ENCODE measurements at regions not wholly inside any gene's neighbourhood (a gene's known extent, or its start where the extent isn't known, plus 50 kb on each side); places are given as distances from the start of the nearest gene placed in this dataset.
A peak's percentile ranks its signal among the peaks of the same experiment; 100 is the strongest.
"Not testable (repeated sequence)": the region's sequence is repeated elsewhere in the genome, so short reads cannot be mapped to it uniquely, and the experiment has no call there.

DNA sequence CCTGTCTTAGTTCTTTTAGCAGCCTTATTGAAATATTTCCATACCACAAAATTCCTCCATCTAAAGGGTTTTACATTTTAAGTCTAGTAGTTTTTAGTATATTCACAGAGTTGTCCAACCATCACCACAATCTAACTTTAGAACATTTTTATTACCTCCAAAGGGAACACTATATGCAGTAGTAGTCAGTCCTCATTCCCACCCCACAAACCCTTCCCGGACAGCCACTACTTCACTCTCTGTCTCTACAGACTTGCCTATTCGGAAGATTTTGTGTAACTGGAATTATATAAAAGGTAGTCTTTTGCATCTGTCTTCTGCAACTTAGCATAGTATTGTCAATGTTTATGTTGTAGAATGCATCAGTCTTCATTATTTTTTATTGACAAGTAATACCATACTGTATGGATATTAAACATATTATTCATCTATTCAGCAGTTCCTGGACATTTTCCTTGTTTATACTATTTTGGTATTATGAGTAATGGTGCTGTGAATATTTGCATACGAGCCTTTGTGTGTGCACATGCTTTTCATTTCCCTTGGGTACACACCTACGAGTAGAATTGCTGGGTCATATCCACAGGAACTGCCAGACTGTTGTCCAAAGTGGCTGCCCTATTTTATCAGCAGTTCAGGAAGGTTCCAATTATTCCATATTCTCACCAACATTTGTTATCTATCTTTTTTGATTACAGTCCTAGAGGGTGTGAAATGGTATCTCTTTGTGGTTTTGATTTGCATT, 60.9 kb upstream of the LANCL2 start:
- no peak for DNase-seq

DNA sequence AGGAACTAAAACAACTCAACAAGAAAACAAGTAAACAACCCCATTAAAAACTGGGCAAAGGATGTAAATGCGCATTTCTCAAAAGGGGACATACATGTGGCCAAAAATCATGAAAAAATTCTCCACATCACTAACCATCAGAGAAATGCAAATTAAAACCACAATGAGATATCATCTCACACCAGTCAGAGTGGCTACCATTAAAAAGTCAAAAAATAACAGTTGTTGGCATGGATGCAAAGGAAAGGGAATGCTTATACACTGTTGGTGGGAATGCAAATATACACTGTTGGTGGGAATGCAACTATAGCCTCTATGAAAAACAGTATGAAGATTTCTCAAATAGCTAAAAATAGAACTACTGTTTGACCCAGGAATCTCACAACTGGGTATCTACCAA, 60.0 kb upstream of the LANCL2 start:
- no peak for DNase-seq

DNA sequence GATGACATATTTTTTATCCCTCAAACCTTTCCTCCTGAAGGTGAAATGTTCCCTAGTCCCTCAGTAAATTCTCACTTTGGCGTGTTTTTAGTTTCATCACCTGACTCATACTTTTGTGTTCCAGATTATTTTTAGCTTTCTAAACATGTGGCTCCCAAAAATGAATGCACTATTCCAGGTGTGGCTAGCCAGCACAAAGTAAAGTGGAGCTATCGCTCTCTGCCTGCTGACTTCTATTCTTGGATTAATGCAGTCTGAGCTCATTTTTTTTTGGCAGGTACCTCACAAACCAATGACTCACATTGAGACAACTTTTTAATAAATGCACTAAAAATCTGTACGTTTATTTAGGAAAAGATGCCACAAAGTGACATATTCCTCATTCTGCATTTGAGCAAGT, 58.8 kb upstream of the LANCL2 start:
- DNase-seq: no peak

DNA sequence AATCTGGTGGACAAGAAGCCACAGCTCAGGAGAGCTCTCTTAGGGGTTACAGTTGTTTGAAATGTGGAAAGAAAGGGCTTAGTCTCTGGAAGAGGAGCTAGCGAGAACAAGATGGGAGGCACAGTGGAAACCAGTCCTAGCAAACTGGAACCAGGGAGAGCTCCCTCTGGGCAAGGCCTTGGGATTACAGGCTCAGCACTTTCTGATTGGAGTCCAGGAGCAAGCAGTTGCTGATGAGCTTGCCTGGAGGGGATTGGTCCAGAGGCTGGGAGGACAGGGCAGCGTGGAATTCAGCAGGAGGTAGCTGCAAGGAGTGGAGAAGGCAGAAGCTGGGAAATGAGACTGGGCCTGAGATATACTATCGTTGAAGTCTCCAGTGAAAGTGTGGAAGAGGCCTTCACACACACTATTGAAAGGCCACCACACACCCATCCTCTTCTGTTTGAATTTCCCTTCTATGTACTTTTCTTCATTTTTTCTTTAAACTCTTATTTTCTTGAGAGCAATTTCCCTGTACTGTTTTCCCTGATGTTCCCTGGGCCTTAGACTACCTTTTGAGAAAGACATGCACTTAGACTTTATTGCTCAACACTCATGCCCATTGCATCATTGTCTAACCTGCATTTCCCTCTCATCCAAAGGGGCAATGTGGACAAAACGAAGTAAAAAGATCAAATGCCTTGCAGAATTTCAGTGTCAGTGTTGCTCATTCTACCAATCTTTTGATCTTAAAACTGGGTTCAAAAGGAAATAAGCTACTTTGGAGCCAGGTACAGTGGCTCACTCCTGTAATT, 57.8 kb upstream of the LANCL2 start:
- DNase-seq: no peak

DNA sequence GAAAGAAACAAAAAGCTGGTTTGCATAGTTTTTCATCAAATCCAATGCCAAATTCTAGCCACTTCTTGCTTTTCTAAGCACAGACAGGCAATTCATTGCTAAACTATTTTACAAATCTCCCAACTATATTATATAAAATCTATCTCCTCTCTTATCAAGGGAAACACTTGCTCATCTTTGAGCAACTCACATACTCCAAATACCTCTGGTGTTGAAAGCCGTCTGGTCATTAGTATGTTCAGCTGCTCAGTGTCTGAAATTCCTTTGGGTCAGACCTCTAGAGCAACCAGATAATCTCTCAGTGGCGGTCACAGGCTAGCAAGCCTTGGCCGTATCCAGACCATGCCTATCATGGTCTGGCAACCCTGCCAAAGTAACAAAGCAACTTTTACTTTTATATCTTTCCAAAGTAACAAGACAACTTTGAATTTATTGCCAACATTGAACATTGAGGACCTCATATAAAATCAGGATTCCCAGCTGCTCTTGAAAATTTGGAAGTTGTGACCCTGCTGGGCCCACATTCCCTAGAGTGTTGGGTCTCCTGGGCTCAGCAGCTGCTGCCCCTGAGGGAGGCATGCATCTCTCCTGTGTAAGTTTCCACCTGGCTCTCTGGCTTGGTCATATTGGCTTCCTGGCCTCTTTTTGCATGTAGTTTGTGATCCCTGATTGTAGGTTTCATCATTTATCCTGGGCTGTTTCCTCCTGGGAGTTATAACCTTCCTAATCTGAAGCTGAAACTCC, 56.8 kb upstream of the LANCL2 start:
- DNase-seq: no peak

DNA sequence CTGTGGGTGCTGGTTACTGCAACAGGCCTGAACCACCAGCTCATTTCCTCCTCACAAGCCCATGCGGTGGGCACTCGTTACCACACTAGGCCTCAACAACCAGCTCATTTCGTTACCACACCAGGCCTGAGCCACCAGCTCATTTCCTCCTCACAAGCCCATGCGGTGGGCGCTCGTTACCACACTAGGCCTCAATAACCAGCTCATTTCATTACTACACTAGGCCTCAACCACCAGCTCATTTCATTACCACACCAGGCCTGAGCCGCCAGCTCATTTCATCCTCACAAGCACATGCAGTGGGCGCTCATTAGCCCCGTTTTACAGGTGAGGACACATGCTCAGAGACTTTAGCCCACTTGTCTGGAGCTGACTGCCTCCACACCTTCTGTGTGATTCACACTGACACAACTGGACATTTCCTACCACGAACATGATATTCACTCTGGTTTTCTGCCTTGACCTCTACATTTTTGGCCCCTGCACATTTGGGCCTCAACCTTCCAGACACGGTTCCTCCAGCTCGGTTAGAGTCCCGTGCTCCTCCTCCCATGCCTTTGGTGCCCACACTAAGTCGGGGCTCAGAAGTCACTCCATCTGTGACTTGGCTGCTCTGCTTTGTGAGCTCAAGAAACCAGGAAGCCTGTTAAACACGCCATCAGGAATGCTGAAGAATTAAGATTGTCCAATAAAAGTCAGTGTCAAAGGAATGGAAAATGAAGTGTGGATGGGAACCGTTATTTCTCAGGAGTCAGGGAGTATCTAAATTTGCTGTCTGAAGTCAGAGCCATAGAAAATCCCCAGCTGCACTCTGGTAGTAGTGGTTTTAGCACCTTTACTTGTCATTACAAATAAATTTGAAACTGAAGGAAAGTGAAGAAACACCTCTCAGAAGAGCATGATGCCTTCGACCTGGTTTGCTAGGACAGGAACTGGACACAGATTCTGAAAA, 55.8 kb upstream of the LANCL2 start:
- DNase-seq: no peak

DNA sequence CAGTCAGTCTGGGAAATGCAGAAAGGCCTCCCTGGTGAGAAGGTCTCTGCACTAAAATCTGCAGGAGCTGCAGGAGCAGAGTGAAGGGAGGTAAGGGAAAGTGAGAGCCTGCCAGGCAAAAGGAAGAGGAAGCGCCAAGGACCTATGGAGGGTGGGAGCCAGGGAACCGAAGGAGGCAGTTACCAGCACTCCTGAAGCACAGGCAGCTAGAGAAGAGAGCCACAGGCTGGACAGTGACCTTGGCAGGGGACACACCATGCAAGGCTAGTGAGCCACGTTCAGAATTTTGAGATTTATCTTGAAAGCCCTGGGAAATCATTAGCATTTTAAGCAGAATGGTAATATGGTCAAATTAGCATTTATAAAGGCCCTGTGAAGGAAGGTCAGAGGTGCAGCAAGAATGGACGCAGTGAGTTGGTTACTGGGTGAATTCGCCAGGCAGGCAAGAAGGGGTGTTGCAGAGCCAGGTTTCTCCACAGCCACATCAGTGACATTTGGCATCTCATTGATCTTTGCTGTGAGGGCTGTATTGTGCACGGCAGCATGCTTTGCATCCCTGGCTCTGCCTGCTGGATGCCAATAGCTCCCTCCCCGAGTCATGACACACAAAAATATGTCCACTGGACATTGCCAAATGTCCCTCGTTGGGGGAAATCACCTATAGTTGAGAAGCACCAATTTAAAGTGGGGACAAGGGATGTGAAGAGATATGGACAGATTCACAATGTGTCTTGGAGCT, 54.7 kb upstream of the LANCL2 start:
- DNase-seq: no peak

DNA sequence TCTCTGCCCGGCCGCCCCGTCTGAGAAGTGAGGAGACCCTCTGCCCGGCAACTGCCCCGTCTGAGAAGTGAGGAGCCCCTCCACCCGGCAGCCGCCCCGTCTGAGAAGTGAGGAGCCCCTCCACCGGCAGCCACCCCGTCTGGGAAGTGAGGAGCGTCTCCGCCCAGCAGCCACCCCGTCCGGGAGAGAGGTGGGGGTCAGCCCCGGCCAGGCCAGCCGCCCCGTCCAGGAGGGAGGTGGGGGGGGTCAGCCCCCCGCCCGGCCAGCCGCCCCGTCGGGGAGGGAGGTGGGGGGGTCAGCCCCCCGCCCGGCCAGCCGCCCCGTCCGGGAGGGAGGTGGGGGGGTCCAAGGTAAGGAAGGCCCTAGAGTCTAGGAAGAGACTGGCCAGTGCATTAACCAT, 53.2 kb upstream of the LANCL2 start:
- not testable (repeated sequence) for DNase-seq

DNA sequence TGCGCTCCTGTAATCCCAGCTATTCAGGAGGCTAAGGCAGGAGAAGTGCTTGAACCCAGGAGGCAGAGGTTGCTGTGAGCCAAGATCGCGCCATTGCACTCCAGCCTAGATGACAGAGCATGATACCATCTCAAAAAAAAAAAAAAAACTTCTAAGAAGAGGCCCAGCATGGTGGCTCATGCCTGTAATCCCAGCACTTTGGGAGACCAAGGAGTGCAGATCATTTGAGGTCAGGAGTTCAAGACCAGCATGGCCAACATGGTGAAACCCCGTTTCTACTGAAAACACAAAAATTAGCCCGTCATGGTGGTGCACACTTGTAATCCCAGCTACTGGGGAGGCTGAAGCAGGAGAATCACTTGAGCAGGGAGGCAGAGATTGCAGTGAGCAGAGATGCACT, 51.5 kb upstream of the LANCL2 start:
- not testable (repeated sequence) for DNase-seq

DNA sequence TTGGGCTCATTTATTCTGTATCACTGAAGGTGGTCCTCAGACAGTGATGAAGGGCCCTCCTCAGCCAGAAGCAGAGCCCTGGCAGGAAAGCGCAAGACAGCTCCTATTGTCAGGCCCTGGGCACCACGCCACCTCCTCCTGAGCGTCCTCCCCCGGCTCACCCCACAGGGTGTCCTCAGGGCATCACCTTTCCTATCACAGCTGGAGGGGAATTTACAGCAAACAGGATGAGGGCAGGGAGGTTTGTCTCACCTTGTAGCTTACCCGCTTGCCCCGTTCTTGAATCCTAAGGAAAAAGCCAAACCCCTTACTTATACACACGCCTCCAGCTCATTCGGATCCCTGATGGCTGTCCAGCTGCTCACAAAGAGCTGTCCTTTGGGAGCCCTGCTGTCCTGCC, 50.2 kb upstream of the LANCL2 start:
- DNase-seq: peak in 1 of 3 experiments; percentile 8

Data from NCI-H1417 (cell line).